Astrocyte (in vitro differentiated cells and primary cell): ENCODE measurements at regions not wholly inside any gene's neighbourhood (a gene's known extent, or its start where the extent isn't known, plus 50 kb on each side); places are given as distances from the start of the nearest gene placed in this dataset.

ENCODE experiments used
- EZH2 ChIP-seq: IDR thresholded peaks from 2 replicates; pipeline ENCODE4 v1.6.1; 2012; ENCODE audit warnings: mild to moderate bottlenecking, low read length, inconsistent platforms; ENCODE audit not compliant: insufficient read depth
- TF ChIP-seq, protein P1 (sequence below): IDR thresholded peaks from 2 replicates; pipeline ENCODE4 v1.5.1; 2011; ENCODE audit warnings: low read depth, mild to moderate bottlenecking, inconsistent platforms, low read length, moderate library complexity; ENCODE audit not compliant: insufficient read depth

DNA sequence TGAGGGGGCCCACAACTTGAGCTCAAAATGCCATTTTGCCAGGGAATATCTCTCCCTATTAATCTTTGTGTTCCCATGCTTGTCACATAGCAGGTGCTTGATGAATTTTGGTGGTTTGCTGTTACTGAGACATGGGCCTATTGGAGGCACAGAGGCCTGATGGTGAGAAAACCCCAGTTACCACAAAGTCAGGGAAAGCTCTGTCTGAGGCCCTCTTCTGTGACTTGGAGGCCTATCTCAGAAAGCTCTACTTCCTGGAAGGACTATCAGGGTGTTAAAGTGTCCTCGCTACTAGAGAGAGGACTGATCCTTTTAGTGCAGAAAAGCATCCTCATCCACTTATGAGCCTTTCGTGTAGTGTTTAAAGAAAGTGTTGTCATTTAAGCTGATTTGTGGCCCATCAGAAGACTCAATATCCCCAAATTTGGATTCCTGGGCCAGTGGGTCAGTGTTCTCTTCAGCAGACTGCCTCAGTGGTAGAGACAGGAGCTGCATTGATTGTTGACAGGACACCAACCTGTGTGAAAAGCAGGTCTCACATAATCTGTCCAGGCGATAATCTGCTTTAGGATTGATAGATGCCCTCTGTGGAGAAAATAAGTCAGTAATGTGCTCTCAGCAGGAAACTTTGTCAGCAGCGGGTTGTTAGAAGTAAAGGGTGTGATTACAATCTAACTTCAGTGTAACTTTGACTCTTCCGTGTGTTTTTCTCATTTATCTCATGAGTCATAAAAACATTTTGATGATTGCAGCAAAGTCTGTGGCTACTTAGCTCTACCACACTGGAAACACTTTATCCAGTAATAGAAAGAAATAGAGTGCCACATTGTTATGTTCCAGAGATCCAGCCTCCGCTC is 121.0 kb downstream of the AKAP11 start:
- TF ChIP-seq, protein P1, sequence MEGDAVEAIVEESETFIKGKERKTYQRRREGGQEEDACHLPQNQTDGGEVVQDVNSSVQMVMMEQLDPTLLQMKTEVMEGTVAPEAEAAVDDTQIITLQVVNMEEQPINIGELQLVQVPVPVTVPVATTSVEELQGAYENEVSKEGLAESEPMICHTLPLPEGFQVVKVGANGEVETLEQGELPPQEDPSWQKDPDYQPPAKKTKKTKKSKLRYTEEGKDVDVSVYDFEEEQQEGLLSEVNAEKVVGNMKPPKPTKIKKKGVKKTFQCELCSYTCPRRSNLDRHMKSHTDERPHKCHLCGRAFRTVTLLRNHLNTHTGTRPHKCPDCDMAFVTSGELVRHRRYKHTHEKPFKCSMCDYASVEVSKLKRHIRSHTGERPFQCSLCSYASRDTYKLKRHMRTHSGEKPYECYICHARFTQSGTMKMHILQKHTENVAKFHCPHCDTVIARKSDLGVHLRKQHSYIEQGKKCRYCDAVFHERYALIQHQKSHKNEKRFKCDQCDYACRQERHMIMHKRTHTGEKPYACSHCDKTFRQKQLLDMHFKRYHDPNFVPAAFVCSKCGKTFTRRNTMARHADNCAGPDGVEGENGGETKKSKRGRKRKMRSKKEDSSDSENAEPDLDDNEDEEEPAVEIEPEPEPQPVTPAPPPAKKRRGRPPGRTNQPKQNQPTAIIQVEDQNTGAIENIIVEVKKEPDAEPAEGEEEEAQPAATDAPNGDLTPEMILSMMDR: no peak
- TF ChIP-seq EZH2: no peak
